ENCODE measurements at regions not wholly inside any gene's neighbourhood (a gene's known extent, or its start where the extent isn't known, plus 50 kb on each side); places are given as distances from the start of the nearest gene placed in this dataset.
"Not testable (repeated sequence)": the region's sequence is repeated elsewhere in the genome, so short reads cannot be mapped to it uniquely, and the experiment has no call there.

GRCh38 chr2:149901231-149901859 is 313.8 kb upstream of the MMADHC start:
- no peak for DNase-seq
- intact Hi-C loops (cut with DNase I): no loop called here

- no peak for DNase-seq
- intact Hi-C loops (cut with DNase I): no loop called here
Measured at GRCh38 chr2:149899390-149899789, 311.8 kb upstream of the MMADHC start.

DNA sequence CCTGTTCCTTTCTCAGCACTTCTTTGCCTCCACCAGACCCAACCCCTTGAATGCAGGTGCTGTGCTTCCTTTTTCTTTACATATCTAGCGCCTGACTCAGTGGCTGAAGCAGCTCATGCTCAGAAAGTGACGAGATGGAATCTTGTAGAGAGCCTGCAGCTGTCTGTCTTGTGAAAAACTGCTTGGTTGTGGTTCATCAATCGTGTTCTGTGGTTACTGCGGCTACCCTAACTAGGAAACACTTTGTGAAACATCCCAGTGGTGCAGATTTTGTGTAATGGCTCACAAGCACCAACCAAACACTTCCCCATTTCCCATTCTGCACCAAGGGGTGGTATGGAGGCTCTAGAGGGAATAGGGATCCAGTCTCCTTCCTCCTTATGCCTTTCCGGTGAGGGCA is 307.2 kb upstream of the MMADHC start:
- intact Hi-C loops (cut with DNase I): no loop called here
- no peak for DNase-seq

GRCh38 chr2:149894226-149894625 is 306.7 kb upstream of the MMADHC start:
- DNase-seq: no peak
- intact Hi-C loops (cut with DNase I): no loop called here

- DNase-seq: no peak
- intact Hi-C loops (cut with DNase I): no loop called here
Measured at GRCh38 chr2:149892563-149892962, 305.0 kb upstream of the MMADHC start.

GRCh38 chr2:149885946-149886345 is 298.4 kb upstream of the MMADHC start:
- no peak for DNase-seq
- intact Hi-C loops (cut with DNase I): no loop called here

DNA sequence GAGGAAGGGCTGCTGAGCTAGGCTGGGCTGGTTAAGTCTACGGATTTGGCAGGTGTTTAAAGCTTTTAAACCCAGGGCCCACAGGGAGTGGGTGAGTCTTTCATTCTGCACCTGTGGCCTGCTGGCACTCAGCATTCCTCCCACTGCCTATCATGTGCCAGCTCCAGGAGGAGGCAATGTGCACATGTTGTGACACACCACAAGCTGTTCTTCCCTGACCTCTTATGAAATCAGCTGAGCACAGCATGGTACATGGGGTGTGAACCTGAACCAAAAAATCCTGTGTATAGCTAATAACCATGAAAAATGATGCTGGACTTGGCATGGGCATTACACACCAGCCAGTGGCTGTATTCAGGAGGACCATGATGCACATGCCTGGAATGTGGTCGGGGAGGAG is 297.9 kb upstream of the MMADHC start:
- DNase-seq: peak in 2 of 10 donors; percentile 48 to 77
- intact Hi-C loops (cut with DNase I): no loop called here

- DNase-seq: no peak
- intact Hi-C loops (cut with DNase I): no loop called here
Measured at GRCh38 chr2:149884871-149885270, 297.3 kb upstream of the MMADHC start.

DNA sequence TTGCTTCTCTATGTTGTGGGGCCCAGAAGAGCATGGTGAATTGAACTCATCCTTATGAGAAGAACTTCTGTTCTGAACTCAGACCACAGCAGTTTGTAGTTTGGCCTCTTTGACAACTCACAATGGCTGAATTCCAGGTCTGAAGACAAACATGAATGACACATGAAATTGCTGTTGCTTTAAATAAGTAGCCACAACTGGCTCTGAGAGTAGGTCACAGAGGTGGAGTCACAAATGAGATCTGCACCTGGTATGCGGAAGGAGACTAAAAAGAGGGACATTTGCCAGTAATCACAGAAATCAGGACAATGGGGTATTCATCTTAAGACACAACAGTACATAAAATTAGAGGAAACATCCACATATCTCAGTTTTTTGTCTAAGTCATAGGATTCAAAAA is 290.3 kb upstream of the MMADHC start:
- DNase-seq: no peak
- intact Hi-C loops (cut with DNase I): no loop called here

DNA sequence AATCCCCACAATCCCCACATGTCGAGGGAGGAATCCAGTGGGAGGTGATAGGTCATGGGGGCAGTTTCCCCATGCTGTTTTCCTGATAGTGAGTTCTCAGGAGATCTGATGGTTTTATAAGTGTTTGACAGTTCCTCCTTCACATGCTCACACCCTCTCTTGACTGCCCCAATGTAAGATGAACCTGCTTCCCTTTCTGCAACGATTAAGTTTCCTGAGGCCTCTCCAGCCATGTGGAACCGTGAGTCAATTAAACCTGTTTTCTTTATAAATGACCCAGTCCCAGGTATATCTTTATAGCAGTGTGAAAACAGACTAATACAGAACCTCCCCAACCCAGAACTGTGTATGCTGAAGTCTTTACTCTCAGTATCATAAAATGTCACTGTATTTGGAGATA is 289.5 kb upstream of the MMADHC start:
- intact Hi-C loops (cut with DNase I): no loop called here
- no peak for DNase-seq

DNA sequence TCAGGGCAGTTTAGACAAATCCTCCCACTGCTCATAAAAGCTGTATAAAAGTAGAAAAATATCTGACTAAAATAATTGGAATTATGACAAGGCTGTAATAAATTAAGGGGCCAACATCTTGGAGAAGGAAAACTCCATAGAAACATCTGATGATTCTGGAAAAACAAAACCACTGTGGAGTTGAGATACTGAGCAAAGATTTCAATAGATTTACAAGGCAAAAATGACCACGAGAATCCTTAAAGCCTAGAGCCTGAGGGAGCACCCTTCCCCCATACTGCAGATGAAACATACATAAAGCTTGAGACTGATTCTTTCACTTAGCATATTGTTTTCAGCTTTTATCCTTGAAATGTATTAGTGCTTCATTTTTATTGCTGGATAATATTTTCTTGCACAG is 286.4 kb upstream of the MMADHC start:
- DNase-seq: no peak
- intact Hi-C loops (cut with DNase I): no loop called here

- intact Hi-C loops (cut with DNase I): no loop called here
- DNase-seq: no peak
Measured at GRCh38 chr2:149872638-149873150, 285.1 kb upstream of the MMADHC start.

DNA sequence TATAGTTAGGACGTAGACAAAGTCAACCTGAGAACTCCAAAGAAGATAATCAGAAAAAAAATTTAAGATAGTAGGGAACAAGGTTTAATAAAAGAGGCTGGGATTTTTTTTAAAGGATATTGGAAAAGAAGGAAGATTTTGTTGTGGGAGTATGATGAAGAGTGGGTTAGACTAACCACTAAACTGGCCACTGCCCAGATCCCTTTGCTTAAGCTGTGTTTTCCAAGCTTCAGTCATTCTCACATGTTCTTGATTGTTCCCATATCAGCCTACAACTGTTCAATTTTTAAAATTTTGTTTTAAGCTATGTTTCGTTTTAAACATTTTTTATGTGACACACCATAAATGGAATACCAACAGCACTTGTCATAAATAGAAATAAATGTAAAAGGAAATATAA is 284.5 kb upstream of the MMADHC start:
- intact Hi-C loops (cut with DNase I): no loop called here
- DNase-seq: no peak

GRCh38 chr2:149871091-149871885 is 283.7 kb upstream of the MMADHC start:
- intact Hi-C loops (cut with DNase I): no loop called here
- DNase-seq: no peak

DNA sequence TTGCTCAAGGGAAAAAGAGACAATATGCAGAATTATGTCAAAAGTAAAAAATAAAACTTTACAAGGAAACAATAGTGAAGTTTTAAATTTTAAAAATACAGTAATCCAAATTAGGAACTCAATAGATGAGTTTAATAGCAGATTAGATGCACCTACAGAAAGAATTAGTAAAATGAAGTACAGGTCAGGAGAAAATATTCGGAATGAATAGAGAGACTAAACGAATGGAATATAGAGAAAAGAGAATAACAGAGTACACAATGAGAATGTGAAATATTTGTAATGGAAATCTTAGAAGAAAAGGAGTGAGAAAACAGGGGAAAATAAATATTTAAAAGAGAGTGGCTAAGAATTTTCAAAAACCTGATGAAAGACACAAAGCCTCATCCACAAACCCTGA is 275.7 kb upstream of the MMADHC start:
- intact Hi-C loops (cut with DNase I): no loop called here
- no peak for DNase-seq

GRCh38 chr2:149861034-149861433 is 273.5 kb upstream of the MMADHC start:
- no peak for DNase-seq
- intact Hi-C loops (cut with DNase I): no loop called here

GRCh38 chr2:149860276-149860921 is 272.8 kb upstream of the MMADHC start:
- intact Hi-C loops (cut with DNase I): no loop called here
- no peak for DNase-seq

- no peak for DNase-seq
- intact Hi-C loops (cut with DNase I): no loop called here
Measured at GRCh38 chr2:149858901-149859634, 271.5 kb upstream of the MMADHC start.

GRCh38 chr2:149858216-149858615 is 270.6 kb upstream of the MMADHC start:
- DNase-seq: no peak
- intact Hi-C loops (cut with DNase I): no loop called here

DNA sequence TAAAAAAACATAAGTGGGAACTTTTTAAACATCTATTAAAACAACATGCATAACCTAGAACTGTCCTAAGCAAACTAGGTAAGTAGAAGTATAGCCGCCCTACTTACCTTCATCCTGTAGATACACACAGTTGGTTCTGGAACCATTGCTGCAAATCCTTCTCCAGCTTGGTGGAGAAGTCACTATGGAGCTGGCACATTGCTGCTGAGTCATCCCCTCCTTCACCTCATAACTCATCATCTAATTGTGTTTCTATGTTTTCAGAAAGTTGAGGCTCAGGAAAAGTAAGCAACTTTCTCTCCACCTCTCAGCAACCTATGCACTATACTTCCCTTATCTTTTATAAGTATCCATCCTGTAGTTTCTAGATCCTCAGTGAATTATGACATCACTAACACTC is 269.8 kb upstream of the MMADHC start:
- intact Hi-C loops (cut with DNase I): no loop called here

GRCh38 chr2:149855859-149856258 is 268.3 kb upstream of the MMADHC start:
- DNase-seq; intact Hi-C loops (cut with DNase I): not testable (repeated sequence)

More for the DNA sequence above, 269.8 kb upstream of the MMADHC start:
- DNase-seq: no peak
